ENCODE measurements at regions not wholly inside any gene's neighbourhood (a gene's known extent, or its start where the extent isn't known, plus 50 kb on each side); places are given as distances from the start of the nearest gene placed in this dataset.
A peak's percentile ranks its signal among the peaks of the same experiment; 100 is the strongest.

DNA sequence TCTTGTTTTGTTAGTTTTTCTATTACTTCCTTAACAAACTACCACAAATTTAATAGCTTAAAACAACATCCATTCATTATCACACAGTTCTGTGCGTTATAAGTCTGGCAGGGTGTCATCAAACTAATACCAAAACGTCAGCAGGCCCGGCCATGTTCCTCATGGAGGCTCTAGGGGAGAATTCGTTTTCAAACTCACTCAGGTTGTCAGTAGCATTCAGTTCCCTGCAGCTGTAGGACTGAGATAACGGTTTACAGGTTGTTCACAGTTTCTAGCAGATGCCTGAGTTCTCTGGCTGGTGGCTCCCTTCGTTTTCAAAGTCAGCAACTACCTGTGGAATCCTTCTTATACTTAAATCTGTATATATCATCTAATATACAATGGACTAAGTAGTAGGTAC is 72.5 kb upstream of the PRSS16 start:
- CTCF ChIA-PET: no interaction called here

GRCh38 chr6:27176096-27176495 is 71.4 kb upstream of the PRSS16 start:
- no peak for DNase-seq (ENCODE audit: extremely low spot score)
- ChIA-PET POLR2A (interaction anchor here (0.5 to 3.0 kb wide), 3 partner anchors 10 to 717 kb away, joined by 4 to 11 read pairs (median 4); a partner anchor contains a TSS), CTCF (interaction anchor here (0.6 to 2.8 kb wide), 4 partner anchors 11 to 674 kb away, joined by 3 to 14 read pairs (median 4); no protein-coding TSS in a partner anchor)
- TF ChIP-seq ELF4 (IDR thresholded peaks at IDR 0.05) (no peak), BHLHE40 (IDR thresholded peaks at IDR 0.05; ENCODE audit: borderline replicate concordance) (no peak), L3MBTL2 (conservative IDR thresholded peaks at IDR 0.05) (no peak), ARNT (IDR thresholded peaks at IDR 0.05) (no peak), SUZ12 (IDR thresholded peaks at IDR 0.05) (no peak), ZNF384 (IDR thresholded peaks at IDR 0.05) (no peak), NFRKB (IDR thresholded peaks at IDR 0.05) (no peak), LEF1 (IDR thresholded peaks at IDR 0.05; ENCODE audit: borderline replicate concordance) (no peak)

More for the DNA sequence above, 72.5 kb upstream of the PRSS16 start:
- TF ChIP-seq TARDBP (IDR thresholded peaks at IDR 0.05) (no peak), HDGF (IDR thresholded peaks at IDR 0.05; ENCODE audit: borderline replicate concordance) (no peak), FOXM1 (IDR thresholded peaks at IDR 0.05; ENCODE audit: borderline replicate concordance) (no peak), FOXA1 (IDR thresholded peaks at IDR 0.05) (no peak), ARNT (IDR thresholded peaks at IDR 0.05) (no peak)
- POLR2A ChIA-PET: interaction anchor here (1.0 to 3.0 kb wide), 3 partner anchors 28 to 719 kb away, joined by 3 to 11 read pairs (median 4); a partner anchor contains a TSS
- DNase-seq (ENCODE audit: extremely low spot score): no peak

DNA sequence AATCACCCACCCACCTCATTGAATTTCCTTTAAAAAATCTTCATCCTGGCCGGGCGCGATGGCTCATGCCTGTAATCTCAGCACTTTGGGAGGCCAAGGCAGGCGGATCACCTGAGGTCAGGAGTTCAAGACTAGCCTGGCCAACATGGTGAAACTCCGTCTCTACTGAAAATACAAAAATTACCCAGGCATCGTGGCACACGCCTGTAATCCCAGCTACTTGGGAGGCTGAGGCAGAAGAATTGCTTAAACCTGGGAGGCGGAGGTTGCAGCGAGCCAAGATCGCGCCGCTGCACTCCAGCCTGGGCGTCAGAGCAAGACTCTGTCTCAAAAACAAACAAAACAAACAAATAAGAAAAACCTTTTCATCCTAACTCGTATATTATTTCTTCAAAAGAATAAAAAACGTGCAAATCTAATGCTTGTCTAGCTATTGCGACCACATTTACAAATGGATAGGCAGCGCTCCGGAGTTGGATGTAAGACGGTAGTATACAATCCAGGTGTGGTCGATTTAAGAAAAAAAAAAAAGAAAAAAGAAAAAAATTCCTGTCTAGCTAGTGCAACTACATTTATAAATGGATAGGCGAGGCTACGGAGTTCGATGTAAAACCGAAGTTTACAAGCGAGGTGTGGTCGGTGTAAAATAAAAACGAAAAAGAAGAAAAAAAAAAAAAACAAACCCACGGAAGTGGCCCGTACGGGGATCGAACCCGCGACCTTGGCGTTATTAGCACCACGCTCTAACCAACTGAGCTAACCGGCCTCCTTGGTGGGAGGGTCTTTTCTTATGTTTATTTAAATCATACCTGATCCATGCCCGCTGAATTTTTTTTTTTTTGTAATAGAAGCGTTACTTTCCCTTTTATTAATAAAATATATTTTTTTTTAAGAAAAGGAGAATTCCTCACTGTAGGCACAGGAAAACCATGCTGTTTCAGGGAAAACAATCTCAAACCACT is 70.7 kb upstream of the PRSS16 start:
- peak; percentile 33 for DNase-seq (ENCODE audit: extremely low spot score)
- CTCF ChIA-PET: interaction anchor here (0.6 to 2.8 kb wide), 6 partner anchors 10 to 718 kb away, joined by 3 to 14 read pairs (median 4); no protein-coding TSS in a partner anchor
- no peak for TF ChIP-seq HDGF (IDR thresholded peaks at IDR 0.05; ENCODE audit: borderline replicate concordance)
- TF ChIP-seq, protein P1, sequence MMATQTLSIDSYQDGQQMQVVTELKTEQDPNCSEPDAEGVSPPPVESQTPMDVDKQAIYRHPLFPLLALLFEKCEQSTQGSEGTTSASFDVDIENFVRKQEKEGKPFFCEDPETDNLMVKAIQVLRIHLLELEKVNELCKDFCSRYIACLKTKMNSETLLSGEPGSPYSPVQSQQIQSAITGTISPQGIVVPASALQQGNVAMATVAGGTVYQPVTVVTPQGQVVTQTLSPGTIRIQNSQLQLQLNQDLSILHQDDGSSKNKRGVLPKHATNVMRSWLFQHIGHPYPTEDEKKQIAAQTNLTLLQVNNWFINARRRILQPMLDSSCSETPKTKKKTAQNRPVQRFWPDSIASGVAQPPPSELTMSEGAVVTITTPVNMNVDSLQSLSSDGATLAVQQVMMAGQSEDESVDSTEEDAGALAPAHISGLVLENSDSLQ (IDR thresholded peaks at IDR 0.05): no peak
- no peak for TF ChIP-seq SUZ12 (IDR thresholded peaks at IDR 0.05)
- TF ChIP-seq FOXK2 (IDR thresholded peaks at IDR 0.05): no peak
- TF ChIP-seq LEF1 (IDR thresholded peaks at IDR 0.05; ENCODE audit: borderline replicate concordance): no peak
- TF ChIP-seq ZNF384 (IDR thresholded peaks at IDR 0.05): peak; percentile 99
- peak; percentile 84 for TF ChIP-seq CTBP1 (IDR thresholded peaks at IDR 0.05; ENCODE audit: borderline replicate concordance)
- peak; percentile 72 for TF ChIP-seq TARDBP (IDR thresholded peaks at IDR 0.05)
- no peak for TF ChIP-seq NFRKB (IDR thresholded peaks at IDR 0.05)
- TF ChIP-seq BHLHE40 (IDR thresholded peaks at IDR 0.05; ENCODE audit: borderline replicate concordance): no peak
- no peak for TF ChIP-seq FOXA1 (IDR thresholded peaks at IDR 0.05)
- peak; percentile 31 for TF ChIP-seq L3MBTL2 (conservative IDR thresholded peaks at IDR 0.05)
- TF ChIP-seq ARNT (IDR thresholded peaks at IDR 0.05): no peak
- no peak for TF ChIP-seq SP1 (IDR thresholded peaks at IDR 0.05)
- peak; percentile 42; the same call in 1 of the 2 replicates for TF ChIP-seq ELF4 (IDR thresholded peaks at IDR 0.05)
- no peak for TF ChIP-seq FOXM1 (IDR thresholded peaks at IDR 0.05; ENCODE audit: borderline replicate concordance)
- POLR2A ChIA-PET: interaction anchor here (0.6 to 3.0 kb wide), 13 partner anchors 11 to 717 kb away, joined by 3 to 14 read pairs (median 4); a partner anchor contains a TSS

- TF ChIP-seq FOXK2 (IDR thresholded peaks at IDR 0.05): no peak
- TF ChIP-seq, protein P1 (IDR thresholded peaks at IDR 0.05): peak; percentile 18; the same call in 1 of the 2 replicates
- DNase-seq (ENCODE audit: extremely low spot score): peak; percentile 74
- ChIA-PET CTCF (interaction anchor here (0.8 to 2.8 kb wide), 2 partner anchors 10 to 368 kb away, joined by 5 to 14 read pairs; no protein-coding TSS in a partner anchor), POLR2A (interaction anchor here (0.6 to 3.0 kb wide), 13 partner anchors 10 to 716 kb away, joined by 3 to 14 read pairs (median 4); a partner anchor contains a TSS)
Observed at GRCh38 chr6:27177485-27178406, 69.8 kb upstream of the PRSS16 start.

DNA sequence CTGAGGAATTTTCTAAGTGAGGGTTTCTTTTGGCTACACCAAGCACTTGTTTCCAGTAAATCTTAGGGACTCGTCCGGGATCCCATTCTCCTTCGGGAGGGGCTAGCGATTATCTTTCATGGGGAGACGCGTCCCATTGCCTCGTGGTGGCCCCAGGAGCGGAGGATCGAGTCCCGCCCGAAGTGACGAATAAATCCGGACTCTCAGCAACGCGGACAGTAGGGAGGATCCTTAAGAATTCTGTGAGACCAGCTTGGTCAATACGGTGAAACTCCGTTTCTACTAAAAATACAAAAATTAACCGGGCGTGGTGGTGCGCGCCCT is 69.1 kb upstream of the PRSS16 start:
- ChIA-PET CTCF (interaction anchor here (2.8 kb wide), 1 partner anchor 9 kb away, joined by 14 read pairs; no protein-coding TSS in a partner anchor), POLR2A (interaction anchor here (0.6 to 3.0 kb wide), 8 partner anchors 10 to 583 kb away, joined by 3 to 14 read pairs (median 4); a partner anchor contains a TSS)
- DNase-seq (ENCODE audit: extremely low spot score): no peak
- TF ChIP-seq ARNT (IDR thresholded peaks at IDR 0.05) (no peak), ELF4 (IDR thresholded peaks at IDR 0.05) (no peak), TARDBP (IDR thresholded peaks at IDR 0.05) (no peak), CTBP1 (IDR thresholded peaks at IDR 0.05; ENCODE audit: borderline replicate concordance) (no peak), L3MBTL2 (conservative IDR thresholded peaks at IDR 0.05) (peak; percentile 86)

- ChIA-PET POLR2A (interaction anchor here (0.9 to 3.0 kb wide), 2 partner anchors 9 to 117 kb away, joined by 3 to 14 read pairs; no protein-coding TSS in a partner anchor), CTCF (no interaction called here)
- TF ChIP-seq ZNF384 (IDR thresholded peaks at IDR 0.05) (peak; percentile 41; the same call in 1 of the 2 replicates), SP1 (IDR thresholded peaks at IDR 0.05) (no peak), LEF1 (IDR thresholded peaks at IDR 0.05; ENCODE audit: borderline replicate concordance) (no peak)
- no peak for DNase-seq (ENCODE audit: extremely low spot score)
Observed at GRCh38 chr6:27178860-27179259, 68.6 kb upstream of the PRSS16 start.
